ENCODE measurements at regions not wholly inside any gene's neighbourhood (a gene's known extent, or its start where the extent isn't known, plus 50 kb on each side); places are given as distances from the start of the nearest gene placed in this dataset.

- DNase-seq = no peak
Observed at GRCh38 chr13:109976206-109976997, 190.0 kb upstream of the IRS2 start.

GRCh38 chr13:109974354-109974753 lies 188.0 kb upstream of the IRS2 start:
- DNase-seq = no peak

DNA sequence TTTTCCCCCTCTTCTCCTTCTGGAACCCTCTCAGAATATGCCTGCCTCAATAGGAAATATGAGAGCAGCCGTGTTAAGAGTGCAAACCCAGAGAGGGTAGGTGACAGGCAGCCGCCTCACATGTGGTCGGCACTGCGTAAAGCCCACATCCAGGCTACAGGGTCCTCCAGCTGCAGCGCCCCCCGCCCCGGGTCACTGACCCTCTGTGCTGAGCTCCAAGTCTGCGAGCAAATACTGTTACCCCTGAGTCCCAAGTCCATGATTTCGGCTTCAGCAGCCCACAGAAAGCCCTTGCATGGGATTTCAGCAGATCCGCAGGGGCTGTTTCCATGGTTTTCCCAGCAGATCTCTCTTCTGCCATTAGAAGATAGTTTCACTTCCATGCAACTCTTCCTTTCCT lies 186.9 kb upstream of the IRS2 start:
- DNase-seq = no peak

GRCh38 chr13:109971456-109972090 lies 185.2 kb upstream of the IRS2 start:
- no peak for DNase-seq

DNA sequence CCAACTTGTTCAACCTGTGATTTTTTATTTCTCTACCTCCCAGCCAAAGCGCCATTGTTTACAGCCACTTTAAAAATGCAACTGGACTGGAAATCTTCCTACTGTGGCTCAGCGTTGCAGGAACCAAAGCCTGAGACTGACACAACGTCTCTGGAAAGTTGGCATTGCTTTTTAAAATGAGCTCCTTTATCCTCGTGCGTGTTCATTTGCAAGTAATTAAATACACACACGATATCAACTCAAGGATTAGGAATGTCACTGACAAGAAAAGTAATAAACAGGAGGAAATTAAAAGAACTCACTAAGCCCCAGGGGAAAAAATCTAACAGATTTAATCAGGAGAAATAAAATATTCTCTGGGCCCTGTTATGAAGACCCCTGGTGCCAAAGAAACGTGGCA lies 184.6 kb upstream of the IRS2 start:
- no peak for DNase-seq

GRCh38 chr13:109968876-109969577 lies 182.6 kb upstream of the IRS2 start:
- no peak for DNase-seq

- no peak for DNase-seq
Observed at GRCh38 chr13:109963960-109964563, 177.7 kb upstream of the IRS2 start.

DNA sequence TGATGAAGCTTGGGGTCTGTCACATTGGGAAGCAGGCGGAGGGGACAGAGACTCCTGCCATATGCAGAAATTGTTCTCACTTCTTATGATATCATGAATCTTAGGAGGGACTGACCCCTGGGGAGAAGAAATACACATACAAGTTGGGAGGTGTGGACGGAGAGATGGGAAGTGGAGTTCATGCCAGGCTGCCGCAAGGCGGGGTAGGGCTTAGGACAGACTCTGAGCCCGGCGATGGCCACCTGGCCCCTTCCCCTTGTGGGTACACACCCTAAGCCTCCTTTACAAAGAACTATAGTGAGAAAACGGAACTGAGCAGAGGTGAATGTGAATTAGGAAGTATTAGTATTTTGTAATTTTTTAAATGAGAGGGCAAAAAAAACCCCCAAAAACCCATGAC lies 177.0 kb upstream of the IRS2 start:
- no peak for DNase-seq

GRCh38 chr13:109959903-109960302 lies 173.5 kb upstream of the IRS2 start:
- no peak for DNase-seq

- no peak for DNase-seq
Observed at GRCh38 chr13:109957875-109958274, 171.5 kb upstream of the IRS2 start.

DNA sequence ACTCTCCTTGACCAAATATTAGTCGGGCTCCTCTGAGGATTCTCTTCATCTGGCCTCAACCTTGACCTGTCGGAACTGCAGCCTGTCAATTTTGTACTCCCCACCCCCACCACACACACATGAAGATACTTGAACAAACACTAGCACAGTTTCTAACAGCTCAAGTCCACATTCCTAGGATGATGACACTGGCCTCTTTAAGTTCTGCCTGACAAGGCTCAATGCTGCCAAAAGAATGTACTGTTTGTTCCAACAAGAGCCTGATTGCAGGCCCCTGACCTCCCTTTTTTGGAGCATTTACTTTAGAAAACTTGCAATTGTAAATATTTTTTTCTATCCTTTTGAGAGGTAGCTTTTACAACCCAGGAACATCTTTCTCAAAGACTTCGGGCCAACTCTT lies 169.2 kb upstream of the IRS2 start:
- no peak for DNase-seq

- no peak for DNase-seq
Observed at GRCh38 chr13:109954441-109954840, 168.1 kb upstream of the IRS2 start.

GRCh38 chr13:109951491-109951890 lies 165.1 kb upstream of the IRS2 start:
- no peak for DNase-seq

- DNase-seq = no peak
Observed at GRCh38 chr13:109949397-109949796, 163.0 kb upstream of the IRS2 start.

DNA sequence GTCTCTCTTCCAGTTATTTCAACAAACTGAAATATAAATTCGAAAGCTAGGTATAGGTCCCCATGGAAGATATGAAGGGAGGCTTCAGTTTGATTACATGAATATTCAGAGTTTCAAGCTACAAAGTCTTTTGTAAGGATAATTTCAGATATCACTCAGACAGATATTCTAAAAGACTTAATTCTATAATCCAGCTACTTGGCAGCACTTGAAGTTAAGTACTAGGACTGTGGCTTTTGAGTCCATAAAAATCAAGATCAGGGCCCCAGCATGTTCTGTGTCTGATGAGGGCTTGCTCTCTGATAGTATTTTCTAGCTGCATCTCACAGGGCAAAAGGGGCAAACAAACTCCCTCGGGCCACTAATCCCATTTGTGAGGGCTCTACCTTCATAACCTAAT lies 160.6 kb upstream of the IRS2 start:
- DNase-seq = no peak

- no peak for DNase-seq
Observed at GRCh38 chr13:109945206-109945960, 159.0 kb upstream of the IRS2 start.

GRCh38 chr13:109941951-109942350 lies 155.6 kb upstream of the IRS2 start:
- no peak for DNase-seq

DNA sequence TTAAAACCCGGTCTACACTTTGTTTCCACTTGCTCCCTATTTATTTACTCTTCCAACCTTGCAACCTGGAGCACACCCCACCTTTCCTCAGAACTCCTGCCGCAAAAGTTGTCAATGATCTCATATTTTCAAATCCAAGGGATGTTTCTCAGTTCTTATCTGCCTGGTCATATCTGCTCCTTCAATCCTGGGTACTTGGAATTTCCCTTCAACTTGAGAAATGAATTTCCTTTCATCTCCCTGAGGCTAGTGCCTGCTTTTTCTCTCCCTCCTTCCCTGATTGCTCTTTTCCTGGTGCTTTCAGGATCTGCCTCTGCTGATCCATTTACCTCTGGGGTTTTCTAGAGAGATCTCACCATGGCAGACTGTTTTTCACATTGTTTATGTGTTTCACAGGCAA lies 154.8 kb upstream of the IRS2 start:
- DNase-seq = no peak

DNA sequence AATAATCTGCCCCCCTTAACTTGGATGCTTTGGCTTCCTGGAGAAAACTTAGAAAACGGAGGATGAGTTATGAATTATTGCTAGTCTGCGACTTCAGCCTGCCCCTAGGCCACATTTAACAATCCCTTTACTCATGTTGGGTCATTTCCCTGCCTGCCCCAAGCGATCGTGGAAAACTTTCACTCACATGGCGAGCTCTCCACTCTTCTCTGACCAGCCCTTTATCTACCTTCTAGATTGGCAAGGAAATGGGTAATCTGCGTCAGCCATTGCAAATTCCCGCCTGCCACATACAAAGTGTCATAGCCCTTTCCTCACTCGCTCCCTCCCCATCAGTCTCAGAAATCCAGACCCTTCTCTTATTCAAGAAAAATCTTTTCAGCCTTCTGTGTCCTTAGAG lies 154.3 kb upstream of the IRS2 start:
- no peak for DNase-seq

DNA sequence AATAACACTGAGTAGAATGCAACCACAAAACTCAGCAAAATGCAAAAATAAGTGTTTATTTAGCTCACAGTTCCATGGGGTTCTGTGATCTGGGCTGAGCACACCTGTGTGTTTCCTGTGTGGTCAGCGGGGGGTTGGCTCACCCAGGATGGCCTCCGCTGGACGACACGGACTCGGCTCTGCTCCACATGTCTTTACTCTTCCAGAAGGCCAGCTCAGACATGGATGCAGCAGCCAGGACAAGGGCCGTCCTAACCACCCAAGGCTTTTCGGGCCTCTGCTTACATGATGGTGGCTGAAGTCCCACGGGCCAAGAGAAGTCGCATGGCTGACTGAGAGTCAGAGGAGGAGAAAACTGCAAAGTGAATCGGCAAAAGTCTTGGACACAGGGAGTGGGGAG lies 153.5 kb upstream of the IRS2 start:
- DNase-seq = no peak

- no peak for DNase-seq
Observed at GRCh38 chr13:109939180-109939579, 152.8 kb upstream of the IRS2 start.

DNA sequence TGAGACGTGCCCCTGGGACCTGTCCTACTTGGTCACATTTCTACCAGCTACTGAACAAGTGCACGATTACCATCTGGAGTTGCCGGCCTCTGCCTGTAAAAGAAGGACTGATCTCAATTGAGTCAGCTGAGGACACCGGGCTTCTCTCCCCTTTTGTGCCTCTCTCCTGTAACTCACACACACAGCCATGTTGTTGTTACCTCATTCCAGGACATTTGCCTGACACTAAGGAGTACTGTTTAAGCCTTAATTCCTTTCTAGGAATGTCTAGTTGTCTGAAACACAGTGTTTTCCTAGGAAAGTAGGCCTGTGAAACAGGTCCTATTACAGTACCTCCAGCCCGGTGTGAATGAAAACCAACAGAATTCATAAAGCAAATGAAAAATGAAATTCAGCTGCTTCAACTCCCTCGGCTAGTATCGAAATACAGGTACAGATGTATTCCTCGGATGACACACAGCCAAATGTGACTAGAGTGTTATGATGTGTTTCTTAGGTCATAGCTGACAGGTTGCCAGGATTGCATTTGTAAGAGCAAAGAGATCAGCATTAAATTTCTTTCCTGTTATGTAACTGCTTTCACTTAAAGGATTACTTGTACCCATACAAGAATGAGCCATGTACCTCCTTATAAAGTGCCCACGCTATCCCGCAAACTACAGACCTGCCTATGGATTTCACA lies 152.0 kb upstream of the IRS2 start:
- no peak for DNase-seq
